Natural killer cell treated with Interleukin-12 subunit alpha and Interleukin-12 subunit beta and Interleukin-15 and Interleukin-18, amount 100 ng/mL, for 72 hours (primary cell): ENCODE measurements at regions not wholly inside any gene's neighbourhood (a gene's known extent, or its start where the extent isn't known, plus 50 kb on each side); places are given as distances from the start of the nearest gene placed in this dataset.

Experiments used
- ATAC-seq, 2 donors: fragments of 150-1000 bp; cut with Tn5 transposase in 1 of 2; sonication (Bioruptor Pico), chemical (Tn5 transposase) in 1 of 2; 2 replicates each; pipeline ENCODE4 v1.10.0; 2021
- DNase-seq: peaks from one replicate; pipeline ENCODE4 v3.0.0; 2022; ENCODE audit warnings: low spot score
- H3K27ac Mint-ChIP-seq, 2 donors: 1 replicate in 1 of 2; 2 replicates in 1 of 2; pipeline ENCODE4 v1.8.0; 2022; ENCODE audit warnings: mixed read lengths in 2 of 2, mild to moderate bottlenecking in 1 of 2, moderate library complexity in 1 of 2
- H3K27me3 Mint-ChIP-seq, 2 donors: 1 replicate in 1 of 2; 2 replicates in 1 of 2; pipeline ENCODE4 v1.8.0; 2022; ENCODE audit warnings: mixed read lengths in 2 of 2
- H3K36me3 Mint-ChIP-seq: one replicate; pipeline ENCODE4 v1.8.0; 2022; ENCODE audit warnings: mixed read lengths
- H3K4me1 Mint-ChIP-seq, 2 donors: 1 replicate in 1 of 2; 2 replicates in 1 of 2; pipeline ENCODE4 v1.8.0; 2022; ENCODE audit warnings: low read depth in 2 of 2, mixed read lengths in 2 of 2, mild to moderate bottlenecking in 1 of 2
- H3K4me3 Mint-ChIP-seq: one replicate; pipeline ENCODE4 v1.8.0; 2022; ENCODE audit warnings: mixed read lengths
- H3K9me3 Mint-ChIP-seq: 2 replicates; pipeline ENCODE4 v1.8.0; 2022; ENCODE audit warnings: mixed read lengths

DNA sequence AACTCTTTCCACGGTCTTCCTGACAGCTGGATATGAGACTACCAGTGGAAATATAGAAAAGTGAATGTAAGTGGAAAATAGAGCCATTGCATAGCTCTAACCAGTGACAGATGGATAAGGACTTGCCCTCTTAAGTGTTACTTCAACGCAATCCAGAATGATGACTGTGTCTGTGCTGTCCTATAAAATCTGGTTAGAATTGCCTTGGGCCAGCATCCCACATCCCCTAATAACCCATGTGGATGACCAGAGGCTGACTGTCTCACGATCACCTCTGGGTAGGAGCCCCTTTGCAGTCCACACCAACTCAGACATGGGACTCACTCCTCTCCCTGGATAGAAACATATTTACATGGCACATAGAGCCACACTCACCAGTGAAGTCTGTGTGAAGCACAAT lies 186.6 kb downstream of the C1D start:
- no peak overlapping the region for H3K4me3 Mint-ChIP-seq
- H3K36me3 Mint-ChIP-seq: no peaks in the 10 kb centered on the region
- peaks cover 20 to 22% of the 10 kb centered on the region in 2 donors for H3K27me3 Mint-ChIP-seq
- no peaks in the 10 kb centered on the region for H3K4me1 Mint-ChIP-seq
- ATAC-seq: no peak
- no peak for DNase-seq
- H3K27ac Mint-ChIP-seq: no peak overlapping the region
- H3K9me3 Mint-ChIP-seq: no peaks in the 10 kb centered on the region

DNA sequence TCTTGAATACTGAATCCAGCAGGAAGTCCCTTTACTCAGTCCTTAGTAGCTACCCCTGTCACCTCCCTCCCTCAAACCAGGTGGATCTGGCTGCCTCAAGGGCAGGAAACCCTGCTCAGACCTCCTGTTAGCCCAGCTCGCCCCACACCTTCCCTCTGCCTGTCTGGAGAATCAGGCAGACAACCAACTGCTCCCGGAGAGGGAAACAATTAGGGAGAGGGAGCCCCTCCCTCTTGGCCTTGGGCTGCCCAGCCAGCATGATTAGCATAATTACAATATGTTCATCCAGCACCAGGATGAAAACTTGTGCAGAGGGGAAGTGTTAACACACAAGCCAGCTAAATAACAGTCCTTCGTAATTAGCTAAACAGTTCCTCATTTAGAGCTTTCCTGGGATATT lies 185.5 kb downstream of the C1D start:
- H3K27ac Mint-ChIP-seq: no peak overlapping the region
- no peak overlapping the region for H3K4me3 Mint-ChIP-seq
- ATAC-seq (no peak), DNase-seq (no peak)
- H3K4me1 Mint-ChIP-seq: no peaks in the 10 kb centered on the region
- no peaks in the 10 kb centered on the region for H3K36me3 Mint-ChIP-seq
- peaks cover 15 to 19% of the 10 kb centered on the region in 2 donors for H3K27me3 Mint-ChIP-seq
- no peaks in the 10 kb centered on the region for H3K9me3 Mint-ChIP-seq

DNA sequence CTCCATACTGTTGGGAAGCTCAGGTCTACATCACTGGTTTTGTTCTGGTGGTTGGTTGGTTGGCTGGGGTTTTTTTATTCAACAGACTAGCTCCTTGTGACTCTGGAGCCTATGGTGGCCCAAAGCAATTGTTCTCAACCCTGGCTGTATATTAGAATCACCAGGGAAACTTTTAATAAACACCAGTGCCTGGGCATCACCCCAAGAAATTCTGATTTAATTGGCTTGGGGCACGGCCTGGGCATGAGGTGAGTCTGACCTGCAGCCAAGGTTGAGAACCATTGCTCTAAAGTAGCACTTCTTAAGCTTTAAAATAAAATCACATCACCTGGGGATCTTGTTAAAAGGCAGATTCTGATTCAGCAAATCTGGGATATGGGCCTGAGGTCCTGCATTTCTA lies 184.1 kb downstream of the C1D start:
- DNase-seq (no peak), ATAC-seq (no peak)
- Mint-ChIP-seq H3K36me3 (no peaks in the 10 kb centered on the region), H3K4me3 (no peak overlapping the region), H3K27me3 (peaks cover 15% of the 10 kb centered on the region in 2 donors), H3K9me3 (no peaks in the 10 kb centered on the region), H3K4me1 (no peaks in the 10 kb centered on the region), H3K27ac (no peak overlapping the region)

DNA sequence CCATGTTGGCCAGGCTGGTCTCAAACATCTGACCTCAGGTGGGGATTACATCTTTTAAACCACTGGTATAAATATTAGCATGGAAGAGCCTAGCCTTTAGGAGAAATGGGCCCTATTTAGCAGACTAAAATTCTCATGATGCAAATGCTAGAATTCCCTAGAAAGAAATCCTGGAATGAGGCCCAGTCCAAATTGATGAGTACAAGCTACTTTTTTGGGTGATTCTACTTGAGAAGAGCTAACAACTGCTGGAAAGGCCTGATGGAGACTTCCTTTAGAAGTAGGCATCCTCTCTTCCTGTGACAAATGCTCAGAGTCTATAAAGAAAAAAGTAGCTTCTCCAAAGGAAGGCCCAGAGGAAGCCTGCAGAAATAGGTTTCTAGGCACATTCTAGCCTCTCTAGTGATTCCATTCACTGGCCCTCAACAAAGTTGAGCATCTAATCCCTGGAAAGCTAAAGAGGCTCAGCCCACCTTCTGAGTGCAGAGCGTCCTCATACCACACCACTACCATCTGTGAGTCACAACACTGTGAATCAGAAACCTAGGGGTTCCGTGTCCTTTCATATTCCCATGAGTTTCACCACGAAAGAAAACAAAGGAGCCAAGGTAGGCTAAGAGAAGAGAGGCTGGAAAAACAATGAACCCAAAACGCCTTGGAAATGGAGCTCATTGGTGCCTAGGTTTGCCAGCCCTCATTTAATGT lies 183.1 kb downstream of the C1D start:
- no peak for ATAC-seq
- Mint-ChIP-seq H3K27ac (no peak overlapping the region), H3K9me3 (no peaks in the 10 kb centered on the region), H3K36me3 (no peaks in the 10 kb centered on the region), H3K4me1 (no peaks in the 10 kb centered on the region), H3K27me3 (peaks cover 15 to 20% of the 10 kb centered on the region in 2 donors), H3K4me3 (no peak overlapping the region)
- DNase-seq: no peak

DNA sequence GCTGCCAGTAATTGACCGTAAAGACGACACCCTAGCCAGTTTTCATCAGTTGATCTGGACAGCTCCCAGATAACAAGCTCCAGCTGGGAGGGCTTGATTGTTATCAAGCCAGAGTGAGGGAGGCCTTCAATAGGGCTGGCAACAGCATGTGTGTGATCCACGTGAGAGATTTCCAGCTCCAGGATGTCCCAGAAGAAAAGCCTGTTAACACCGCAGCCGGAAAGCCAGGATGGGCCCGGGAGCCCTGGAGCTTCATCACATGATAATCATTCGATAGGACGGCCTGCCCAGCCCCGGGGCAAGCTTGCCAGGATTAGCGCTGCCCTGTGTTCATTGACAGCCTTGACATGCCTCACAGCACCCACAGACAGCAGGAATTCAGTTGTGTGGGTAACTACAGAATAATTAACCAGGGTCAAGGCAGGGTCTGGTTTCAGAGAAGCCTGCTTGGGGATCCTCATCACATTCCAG lies 182.5 kb downstream of the C1D start:
- H3K36me3 Mint-ChIP-seq: no peaks in the 10 kb centered on the region
- DNase-seq (no peak), ATAC-seq (no peak)
- no peak overlapping the region for H3K4me3 Mint-ChIP-seq
- H3K27ac Mint-ChIP-seq: no peak overlapping the region
- H3K9me3 Mint-ChIP-seq: no peaks in the 10 kb centered on the region
- no peaks in the 10 kb centered on the region for H3K4me1 Mint-ChIP-seq
- H3K27me3 Mint-ChIP-seq: peaks cover 10 to 15% of the 10 kb centered on the region in 2 donors

DNA sequence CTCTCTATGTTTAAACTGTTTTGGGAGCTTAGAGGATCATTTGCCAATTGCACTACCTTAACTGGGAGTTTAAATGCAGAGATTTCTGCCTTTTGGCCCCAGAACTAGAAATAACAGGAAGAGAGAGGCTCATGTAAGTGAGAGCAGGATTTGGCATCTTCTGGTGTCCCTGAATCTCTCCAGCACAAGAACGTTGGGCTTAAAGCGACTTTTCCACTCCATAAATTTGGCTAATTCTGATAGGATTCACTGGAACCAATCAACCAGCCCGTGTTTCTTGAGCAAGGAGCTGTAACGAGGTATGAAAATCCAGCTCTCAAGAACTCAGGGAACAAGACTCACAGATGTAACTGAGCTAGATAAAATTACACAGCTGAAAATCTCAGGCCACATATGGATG lies 181.0 kb downstream of the C1D start:
- no peaks in the 10 kb centered on the region for H3K36me3 Mint-ChIP-seq
- H3K4me1 Mint-ChIP-seq: no peaks in the 10 kb centered on the region
- ATAC-seq (no peak), DNase-seq (no peak)
- H3K4me3 Mint-ChIP-seq: no peak overlapping the region
- H3K9me3 Mint-ChIP-seq: no peaks in the 10 kb centered on the region
- H3K27me3 Mint-ChIP-seq: peaks cover 2 to 13% of the 10 kb centered on the region in 2 donors
- no peak overlapping the region for H3K27ac Mint-ChIP-seq

DNA sequence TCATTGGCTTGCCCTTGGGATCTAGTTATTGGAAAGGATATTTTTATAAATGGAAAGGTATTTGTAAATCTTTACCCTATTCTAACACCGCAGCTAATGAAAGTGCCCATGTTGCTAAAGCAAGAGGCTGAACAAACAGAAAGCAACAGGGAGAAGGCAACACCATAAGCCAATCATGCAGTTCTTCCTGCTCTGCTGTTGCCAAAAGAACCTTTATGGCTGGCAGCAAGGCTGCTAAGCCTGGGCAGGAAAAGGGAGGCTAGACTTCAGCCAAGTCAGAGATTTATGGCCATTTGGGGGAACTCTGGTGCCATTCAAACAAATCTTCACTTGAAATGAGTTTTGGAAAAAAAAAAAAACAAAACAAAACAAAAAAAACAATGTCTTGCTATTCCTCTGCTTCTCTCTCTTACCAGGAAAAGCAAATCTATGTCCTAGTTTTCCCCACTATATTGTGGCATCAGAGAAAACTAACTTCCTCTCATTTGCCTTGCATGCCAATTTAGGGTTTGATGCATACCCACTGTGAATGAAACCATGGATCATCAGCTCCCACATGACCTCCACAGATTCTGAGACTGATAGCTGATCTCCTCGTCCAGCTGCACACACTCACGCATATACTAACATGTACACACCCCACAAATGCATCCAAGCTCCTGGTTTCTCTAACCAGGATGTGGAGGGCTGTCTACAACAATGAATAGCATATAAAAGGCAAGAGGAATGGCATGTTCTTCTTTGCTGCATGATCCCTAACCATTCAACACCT lies 179.3 kb downstream of the C1D start:
- H3K9me3 Mint-ChIP-seq: no peaks in the 10 kb centered on the region
- no peak overlapping the region for H3K27ac Mint-ChIP-seq
- H3K27me3 Mint-ChIP-seq: peaks cover 0 to 21% of the 10 kb centered on the region in 2 donors
- no peaks in the 10 kb centered on the region for H3K4me1 Mint-ChIP-seq
- DNase-seq (no peak), ATAC-seq (no peak)
- H3K36me3 Mint-ChIP-seq: no peaks in the 10 kb centered on the region
- no peak overlapping the region for H3K4me3 Mint-ChIP-seq

DNA sequence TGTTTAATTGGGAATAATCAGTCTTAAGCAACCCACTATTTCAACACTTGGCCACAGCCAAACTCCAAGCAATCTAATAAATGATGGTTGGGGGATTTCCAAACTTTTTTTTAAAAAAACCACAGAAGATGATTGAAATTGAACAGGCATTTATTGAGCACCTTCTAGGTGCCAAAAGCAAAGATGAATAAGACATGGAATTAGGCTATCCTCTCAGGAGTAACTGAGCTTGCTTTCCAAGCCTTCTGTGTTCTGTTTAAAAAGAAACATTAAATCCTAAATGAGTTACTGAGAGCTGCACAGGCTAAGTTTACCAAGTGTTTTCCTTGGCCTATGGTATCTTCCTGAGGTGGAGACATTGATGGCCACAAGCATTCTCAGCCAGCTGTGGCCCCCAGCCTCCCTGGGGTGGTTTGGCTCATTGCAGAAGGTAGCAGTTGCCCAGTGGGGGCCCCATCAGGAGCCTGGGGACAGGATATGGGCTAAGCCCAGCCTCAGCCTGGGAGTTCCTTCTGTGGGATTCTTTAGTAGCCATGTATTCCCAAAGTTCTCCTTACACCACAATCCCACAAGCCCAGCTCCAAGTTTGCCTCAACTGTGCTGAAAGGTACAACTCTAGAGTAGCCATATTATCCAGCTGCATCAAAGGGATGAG lies 174.3 kb downstream of the C1D start:
- DNase-seq (no peak), ATAC-seq (peak in 1 of 2 donors; percentile 15)
- no peaks in the 10 kb centered on the region for H3K36me3 Mint-ChIP-seq
- no peaks in the 10 kb centered on the region for H3K4me1 Mint-ChIP-seq
- H3K27ac Mint-ChIP-seq: no peak overlapping the region
- no peak overlapping the region for H3K4me3 Mint-ChIP-seq
- peaks cover 7 to 23% of the 10 kb centered on the region in 2 donors for H3K27me3 Mint-ChIP-seq
- no peaks in the 10 kb centered on the region for H3K9me3 Mint-ChIP-seq

DNA sequence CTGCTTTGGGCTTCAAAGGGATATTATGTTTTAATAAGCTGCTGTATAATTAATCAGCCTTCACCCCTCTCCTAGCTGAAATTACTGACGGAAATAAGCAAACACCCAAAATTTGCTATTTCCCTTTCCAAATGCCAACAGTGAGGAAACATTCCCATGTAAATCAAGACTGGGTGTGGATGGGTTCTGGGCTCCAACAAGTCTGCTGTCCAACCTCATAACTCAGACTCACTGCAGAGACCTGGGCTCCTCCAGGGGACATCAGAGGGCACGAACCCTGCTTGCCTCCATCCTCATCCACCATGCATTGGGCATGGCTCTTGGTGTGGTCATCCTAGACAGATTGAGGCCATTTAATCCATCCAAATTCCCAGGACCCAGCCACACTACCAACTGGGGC lies 173.7 kb downstream of the C1D start:
- DNase-seq (no peak), ATAC-seq (peak in 1 of 2 donors; percentile 12)
- Mint-ChIP-seq H3K4me3 (no peak overlapping the region), H3K4me1 (no peaks in the 10 kb centered on the region), H3K27ac (no peak overlapping the region), H3K36me3 (no peaks in the 10 kb centered on the region), H3K9me3 (peaks cover 2% of the 10 kb centered on the region), H3K27me3 (peaks cover 9 to 21% of the 10 kb centered on the region in 2 donors)

DNA sequence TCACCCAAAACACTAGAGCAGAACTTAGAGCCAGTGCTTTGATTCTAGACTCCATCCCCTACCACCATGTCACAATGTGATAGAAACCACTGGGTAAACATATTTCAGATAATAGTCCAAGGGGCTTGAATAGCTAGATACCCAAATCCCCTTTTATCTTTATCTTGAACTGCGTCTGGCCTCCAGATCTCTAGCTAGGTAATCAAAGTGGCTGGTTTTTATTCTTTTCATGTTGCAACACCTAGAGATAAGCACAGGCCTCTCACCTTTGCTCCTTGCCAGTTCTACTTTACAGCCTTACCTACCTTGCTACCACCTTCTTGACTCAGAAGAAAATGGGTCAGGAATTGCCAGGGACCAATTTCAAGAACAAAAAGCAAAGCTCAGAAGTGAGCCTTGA lies 171.2 kb downstream of the C1D start:
- Mint-ChIP-seq H3K4me1 (peaks cover 0 to 8% of the 10 kb centered on the region in 2 donors), H3K27ac (no peak overlapping the region), H3K4me3 (no peak overlapping the region), H3K9me3 (peaks cover 5% of the 10 kb centered on the region), H3K36me3 (no peaks in the 10 kb centered on the region), H3K27me3 (peaks cover 14 to 19% of the 10 kb centered on the region in 2 donors)
- ATAC-seq: no peak
- DNase-seq: no peak

DNA sequence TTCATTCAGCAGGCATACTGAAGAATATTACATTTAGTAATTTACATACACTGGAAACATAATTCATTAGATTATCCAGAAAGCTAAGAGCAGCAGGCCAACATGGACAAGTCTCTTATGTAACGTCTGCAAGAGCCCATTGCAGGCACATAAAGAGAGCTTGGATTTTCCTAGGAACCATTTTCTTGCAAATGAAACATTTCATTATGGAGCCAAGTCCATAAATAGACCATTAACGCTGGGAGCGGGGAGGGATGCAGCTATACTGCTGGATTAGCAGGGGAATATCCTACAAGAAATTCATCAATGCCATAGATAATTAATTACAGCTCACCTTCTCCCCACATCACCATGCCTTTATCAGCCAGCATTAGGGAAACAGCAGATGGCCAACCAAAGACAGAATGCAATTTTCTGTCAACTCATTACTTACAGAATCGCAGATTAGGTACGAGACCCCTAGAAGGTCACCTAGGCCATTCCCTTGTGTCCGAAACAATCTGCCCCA lies 170.4 kb downstream of the C1D start:
- DNase-seq (no peak), ATAC-seq (no peak)
- H3K27ac Mint-ChIP-seq: no peak overlapping the region
- H3K27me3 Mint-ChIP-seq: peaks cover 12 to 14% of the 10 kb centered on the region in 2 donors
- H3K4me1 Mint-ChIP-seq: peaks cover 0 to 13% of the 10 kb centered on the region in 2 donors
- H3K36me3 Mint-ChIP-seq: no peaks in the 10 kb centered on the region
- peaks cover 5% of the 10 kb centered on the region for H3K9me3 Mint-ChIP-seq
- no peak overlapping the region for H3K4me3 Mint-ChIP-seq

DNA sequence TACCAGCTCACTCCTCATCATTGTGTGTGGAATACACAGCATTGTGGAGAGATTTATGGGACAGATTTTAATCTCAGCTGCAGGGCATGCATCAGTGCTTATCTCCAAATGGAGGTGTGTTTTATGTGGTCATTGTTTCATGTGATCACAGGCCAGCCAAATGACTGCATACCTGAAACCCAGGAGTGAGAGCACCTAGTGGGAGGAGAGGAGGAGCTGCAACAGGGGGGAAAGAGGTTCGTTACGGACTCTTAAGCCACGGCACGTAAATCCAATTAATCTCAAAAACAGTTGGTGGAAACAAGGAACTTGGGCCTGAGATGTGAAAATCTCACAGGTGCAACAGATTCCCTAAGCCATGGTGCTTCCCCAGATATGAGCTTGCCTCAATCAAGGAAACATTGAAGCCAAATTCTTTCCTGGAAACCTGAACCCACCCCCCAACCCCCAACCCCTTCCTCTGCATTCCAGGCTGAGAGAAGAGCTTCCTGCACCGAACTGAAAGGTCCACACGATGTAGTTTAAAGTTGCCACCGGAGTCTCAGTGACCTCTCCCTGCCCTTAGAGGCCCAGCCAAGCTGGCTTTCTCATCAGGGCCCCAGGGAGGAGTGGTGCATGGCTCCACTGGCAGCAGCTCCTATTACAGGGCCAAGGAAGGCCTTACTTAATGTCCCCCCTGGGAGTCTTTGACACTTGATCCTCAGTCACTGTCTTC lies 167.4 kb downstream of the C1D start:
- Mint-ChIP-seq H3K27me3 (peaks cover 9 to 11% of the 10 kb centered on the region in 2 donors), H3K4me1 (peaks cover 0 to 13% of the 10 kb centered on the region in 2 donors), H3K36me3 (no peaks in the 10 kb centered on the region), H3K27ac (no peak overlapping the region), H3K9me3 (peaks cover 5% of the 10 kb centered on the region), H3K4me3 (no peak overlapping the region)
- DNase-seq (no peak), ATAC-seq (no peak)

DNA sequence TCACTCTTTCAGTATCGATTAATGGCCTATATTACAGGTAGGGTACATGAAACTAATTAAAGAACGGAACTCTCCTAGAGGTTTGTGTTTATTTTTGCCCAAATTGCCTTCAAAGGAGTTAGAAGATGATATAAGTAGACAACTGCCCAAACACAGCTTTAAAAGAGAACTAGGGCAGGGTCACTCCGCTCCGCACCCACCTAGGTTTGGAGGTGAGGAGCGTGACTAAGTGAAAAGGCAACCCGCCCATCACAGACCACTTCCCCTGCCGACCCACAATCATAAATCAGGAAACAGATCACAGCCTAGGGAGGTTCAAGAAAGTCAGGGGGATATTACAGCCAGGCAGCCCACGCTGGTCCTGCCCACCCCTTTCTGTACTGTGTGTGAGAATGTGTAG lies 166.7 kb downstream of the C1D start:
- Mint-ChIP-seq H3K4me1 (peaks cover 0 to 13% of the 10 kb centered on the region in 2 donors), H3K9me3 (peaks cover 5% of the 10 kb centered on the region), H3K36me3 (no peaks in the 10 kb centered on the region), H3K27ac (no peak overlapping the region), H3K4me3 (no peak overlapping the region), H3K27me3 (peaks cover 5 to 7% of the 10 kb centered on the region in 2 donors)
- ATAC-seq (no peak), DNase-seq (no peak)
